GM23338 (cell line): ENCODE measurements at regions not wholly inside any gene's neighbourhood (a gene's known extent, or its start where the extent isn't known, plus 50 kb on each side); places are given as distances from the start of the nearest gene placed in this dataset.

Experiments used
- ATAC-seq: fragments of 200-7000 bp; cut with Tn5 transposase; 3 replicates; pipeline ENCODE4 v1.9.1; 2020
- DNase-seq: peaks from one replicate; pipeline ENCODE4 v3.0.0-alpha.2; 2015; ENCODE audit warnings: low spot score
- H2AFZ ChIP-seq: fragments of 200-600 bp; sonication (generic); 2 replicates; pipeline ENCODE4 v1.8.0; 2016; ENCODE audit warnings: antibody characterized with exemption, mild to moderate bottlenecking, moderate library complexity
- H3F3A ChIP-seq: fragments of 200-600 bp; sonication (generic); replicated peaks from 2 replicates; pipeline ENCODE4 v1.8.0; 2017; ENCODE audit warnings: antibody characterized with exemption, mixed run types, low read depth
- H3K27ac ChIP-seq: fragments of 200-600 bp; sonication (generic); 2 replicates; pipeline ENCODE4 v1.6.1; 2016; ENCODE audit warnings: low read depth
- H3K27me3 ChIP-seq: fragments of 200-600 bp; sonication (generic); 2 replicates; pipeline ENCODE4 v1.8.0; 2016; ENCODE audit warnings: mild to moderate bottlenecking, mixed run types, moderate library complexity; ENCODE audit not compliant: insufficient read depth
- H3K36me3 ChIP-seq: fragments of 200-600 bp; sonication (generic); 2 replicates; pipeline ENCODE4 v1.8.0; 2016; ENCODE audit warnings: mild to moderate bottlenecking; ENCODE audit not compliant: insufficient read depth
- H3K4me1 ChIP-seq: fragments of 200-600 bp; sonication (generic); 2 replicates; pipeline ENCODE4 v1.8.0; 2016; ENCODE audit warnings: mild to moderate bottlenecking, moderate library complexity; ENCODE audit not compliant: insufficient read depth
- H3K4me2 ChIP-seq: fragments of 200-600 bp; sonication (generic); 2 replicates; pipeline ENCODE4 v1.7.1; 2017; ENCODE audit warnings: mixed run types
- H3K4me3 ChIP-seq: fragments of 200-600 bp; sonication (generic); 2 replicates; pipeline ENCODE4 v1.6.1; 2016; ENCODE audit warnings: mixed run types
- H3K79me2 ChIP-seq: fragments of 200-600 bp; sonication (generic); replicated peaks from 2 replicates; pipeline ENCODE4 v1.8.0; 2017; ENCODE audit warnings: mild to moderate bottlenecking; ENCODE audit not compliant: insufficient read depth
- H3K9me2 ChIP-seq: fragments of 200-600 bp; sonication (generic); 2 replicates; pipeline ENCODE4 v1.8.0; 2017; ENCODE audit not compliant: insufficient read depth
- H4K20me1 ChIP-seq: fragments of 200-600 bp; sonication (generic); replicated peaks from 2 replicates; pipeline ENCODE4 v1.8.0; 2017; ENCODE audit warnings: mild to moderate bottlenecking; ENCODE audit not compliant: insufficient read depth
- H3K27ac Mint-ChIP-seq: 2 replicates; pipeline ENCODE4 v1.8.0; 2020; ENCODE audit warnings: inconsistent platforms, mild to moderate bottlenecking, moderate library complexity, mixed read lengths
- H3K27me3 Mint-ChIP-seq: 3 replicates; pipeline ENCODE4 v1.8.0; 2022; ENCODE audit warnings: low read depth, mild to moderate bottlenecking, moderate library complexity, mixed read lengths, inconsistent platforms; ENCODE audit not compliant: insufficient read depth, poor library complexity
- H3K36me3 Mint-ChIP-seq: 3 replicates; pipeline ENCODE4 v1.8.0; 2021; ENCODE audit warnings: low read depth, mild to moderate bottlenecking, inconsistent platforms, moderate library complexity, mixed read lengths
- H3K4me1 Mint-ChIP-seq: 3 replicates; pipeline ENCODE4 v1.8.0; 2020; ENCODE audit warnings: mild to moderate bottlenecking, inconsistent platforms, mixed read lengths
- H3K4me3 Mint-ChIP-seq: 3 replicates; pipeline ENCODE4 v1.8.0; 2021; ENCODE audit warnings: moderate library complexity, mild to moderate bottlenecking, inconsistent platforms, mixed read lengths
- H3K9me3 Mint-ChIP-seq: 3 replicates; pipeline ENCODE4 v1.8.0; 2020; ENCODE audit warnings: moderate library complexity, mild to moderate bottlenecking, inconsistent platforms, mixed read lengths
- CREB1 ChIP-seq: fragments of 250-450 bp; sonication (Bioruptor Pico); IDR thresholded peaks from 2 replicates; pipeline ENCODE4 v1.5.0; 2020; ENCODE audit warnings: low read depth, mild to moderate bottlenecking, moderate library complexity
- CTCF ChIP-seq, 2 experiments: fragments of 200-600 bp in 1 of 2; sonication (generic) in 1 of 2; conservative IDR thresholded peaks; 2 replicates each; pipeline versions ENCODE4 v1.5.1 to v1.6.1; 2016 to 2017; ENCODE audit warnings: antibody characterized with exemption in 2 of 2, low read depth in 2 of 2, mild to moderate bottlenecking in 2 of 2, moderate library complexity in 1 of 2
- ETS1 ChIP-seq: IDR thresholded peaks from 2 replicates; pipeline ENCODE4 v1.6.1; 2016; ENCODE audit warnings: antibody characterized with exemption
- EZH2phosphoT487 ChIP-seq: fragments of 200-600 bp; sonication (generic); IDR thresholded peaks from one replicate; pipeline ENCODE4 v1.8.1; 2018; ENCODE audit warnings: antibody characterized with exemption; ENCODE audit not compliant: unreplicated experiment
- JUNB ChIP-seq: IDR thresholded peaks from one replicate; pipeline ENCODE4 v1.6.1; 2016; ENCODE audit warnings: antibody characterized with exemption; ENCODE audit not compliant: unreplicated experiment
- NANOG ChIP-seq: IDR thresholded peaks from 2 replicates; pipeline ENCODE4 v1.6.1; 2016; ENCODE audit warnings: antibody characterized with exemption, borderline replicate concordance
- POLR2AphosphoS5 ChIP-seq: IDR thresholded peaks from 2 replicates; pipeline ENCODE4 v1.6.1; 2016; ENCODE audit warnings: antibody characterized with exemption, low read depth
- REST ChIP-seq: IDR thresholded peaks from one replicate; pipeline ENCODE4 v1.6.1; 2018; ENCODE audit warnings: antibody characterized with exemption; ENCODE audit not compliant: unreplicated experiment
- ZNF114 ChIP-seq: fragments of 250-450 bp; sonication (Bioruptor Pico); IDR thresholded peaks from 2 replicates; pipeline ENCODE4 v1.5.0; 2020; ENCODE audit warnings: mild to moderate bottlenecking, moderate library complexity
- ZNF331 ChIP-seq: fragments of 250-450 bp; sonication (Bioruptor Pico); IDR thresholded peaks from 2 replicates; pipeline ENCODE4 v1.5.0; 2020; ENCODE audit warnings: low read depth, mild to moderate bottlenecking, moderate library complexity
- ZNF462 ChIP-seq: fragments of 250-450 bp; sonication (Bioruptor Pico); IDR thresholded peaks from 2 replicates; pipeline ENCODE4 v1.5.0; 2020; ENCODE audit warnings: mild to moderate bottlenecking, moderate library complexity

- DNase-seq = no peak
- Histone ChIP-seq H3K27ac (no peak overlapping the region), H3K79me2 (no peaks in the 10 kb centered on the region), H3K27me3 (no peaks in the 10 kb centered on the region), H3K4me3 (no peak overlapping the region), H3K4me2 (no peak overlapping the region), H3K9me2 (no peaks in the 10 kb centered on the region), H3K36me3 (no peaks in the 10 kb centered on the region), H4K20me1 (no peaks in the 10 kb centered on the region), H3F3A (no peaks in the 10 kb centered on the region), H2AFZ (no peak overlapping the region), H3K4me1 (peaks cover 8% of the 10 kb centered on the region; the same call in 1 of the 2 replicates)
- no peak for TF ChIP-seq REST
- TF ChIP-seq ETS1 = no peak
- no peak for TF ChIP-seq ZNF331 (CRISPR knock-in tag)
- TF ChIP-seq NANOG = no peak
- TF ChIP-seq CTCF (conservative IDR thresholded peaks at IDR 0.05; ENCODE audit: low read depth in 2 of 2) = no peak
- TF ChIP-seq POLR2AphosphoS5 = no peak
- no peak for TF ChIP-seq ZNF114 (CRISPR knock-in tag)
- Mint-ChIP-seq H3K4me1 (peaks cover 19% of the 10 kb centered on the region), H3K9me3 (0 out of 3 replicates have a peak, but pooled peaks cover 3% of the 10 kb centered on the region), H3K27ac (no peak overlapping the region), H3K4me3 (no peak overlapping the region), H3K27me3 (peaks cover 8% of the 10 kb centered on the region), H3K36me3 (0 out of 3 replicates have a peak, but pooled peaks cover 3% of the 10 kb centered on the region)
- no peak for ATAC-seq
These were observed 709.2 kb upstream of the WWC1 start for GRCh38 chr5:167582283-167582682.

GRCh38 chr5:167582886-167583285 is 708.6 kb upstream of the WWC1 start:
- Histone ChIP-seq H3K4me1 (0 out of 2 replicates have a peak, but pooled peaks cover 2% of the 10 kb centered on the region), H3K27me3 (no peaks in the 10 kb centered on the region), H3K4me2 (no peak overlapping the region), H4K20me1 (no peaks in the 10 kb centered on the region), H3K4me3 (no peak overlapping the region), H3K36me3 (no peaks in the 10 kb centered on the region), H3K79me2 (no peaks in the 10 kb centered on the region), H2AFZ (no peak overlapping the region), H3K9me2 (no peaks in the 10 kb centered on the region), H3K27ac (no peak overlapping the region), H3F3A (no peaks in the 10 kb centered on the region)
- H3K36me3 Mint-ChIP-seq = 0 out of 3 replicates have a peak, but pooled peaks cover 3% of the 10 kb centered on the region
- ATAC-seq (no peak), DNase-seq (no peak)
- H3K4me1 Mint-ChIP-seq = peaks cover 19% of the 10 kb centered on the region
- H3K27me3 Mint-ChIP-seq = peaks cover 5% of the 10 kb centered on the region
- H3K27ac Mint-ChIP-seq = no peak overlapping the region
- H3K4me3 Mint-ChIP-seq = no peak overlapping the region
- 0 out of 3 replicates have a peak, but pooled peaks cover 3% of the 10 kb centered on the region for H3K9me3 Mint-ChIP-seq
- TF ChIP-seq EZH2phosphoT487 (no peak), CREB1 (CRISPR knock-in tag) (no peak), ZNF462 (CRISPR knock-in tag) (no peak), JUNB (no peak)
